HL-60 (cell line): ENCODE measurements at regions not wholly inside any gene's neighbourhood (a gene's known extent, or its start where the extent isn't known, plus 50 kb on each side); places are given as distances from the start of the nearest gene placed in this dataset.

Experiments
- DNase-seq, 2 experiments: peaks; one replicate each; pipeline ENCODE4 v3.0.0-alpha.2; 2010 to 2020; ENCODE audit warnings: low read depth in 1 of 2, low spot score in 1 of 2
- H3K27ac ChIP-seq: fragments of 250-450 bp; sonication (Bioruptor Pico); replicated peaks from 2 replicates; pipeline ENCODE4 v1.5.1; 2020; ENCODE audit warnings: mild to moderate bottlenecking, moderate library complexity
- H3K27me3 ChIP-seq: fragments of 250-450 bp; sonication (Bioruptor Pico); 2 replicates; pipeline ENCODE4 v1.5.1; 2021; ENCODE audit warnings: mild to moderate bottlenecking, moderate library complexity; ENCODE audit not compliant: insufficient read depth, poor library complexity, severe bottlenecking
- H3K4me3 ChIP-seq: replicated peaks from 2 replicates; pipeline ENCODE4 v1.5.1; 2011; ENCODE audit warnings: mild to moderate bottlenecking, control low read depth, low read length; ENCODE audit not compliant: insufficient read depth
- CTCF ChIP-seq: IDR thresholded peaks from one replicate; pipeline ENCODE4 v1.5.1; 2011; ENCODE audit warnings: low read length, control low read depth, inconsistent platforms; ENCODE audit not compliant: insufficient read depth
- GABPA ChIP-seq: IDR thresholded peaks from 2 replicates; pipeline ENCODE4 v1.6.1; 2012; ENCODE audit warnings: low read depth
- POLR2AphosphoS5 ChIP-seq: IDR thresholded peaks from 2 replicates; pipeline ENCODE4 v1.6.1; 2012; ENCODE audit warnings: low read depth
- SPI1 ChIP-seq: IDR thresholded peaks from 2 replicates; pipeline ENCODE4 v1.6.1; 2012; ENCODE audit warnings: low read depth, mild to moderate bottlenecking, borderline replicate concordance
- TF ChIP-seq, protein P1 (sequence below): IDR thresholded peaks from 2 replicates; pipeline ENCODE4 v1.6.1; 2012; ENCODE audit warnings: low read depth; ENCODE audit not compliant: insufficient replicate concordance

- no peak overlapping the region for H3K4me3 ChIP-seq
- TF ChIP-seq GABPA (no peak), CTCF (no peak), SPI1 (no peak), POLR2AphosphoS5 (no peak)
- TF ChIP-seq, protein P1, sequence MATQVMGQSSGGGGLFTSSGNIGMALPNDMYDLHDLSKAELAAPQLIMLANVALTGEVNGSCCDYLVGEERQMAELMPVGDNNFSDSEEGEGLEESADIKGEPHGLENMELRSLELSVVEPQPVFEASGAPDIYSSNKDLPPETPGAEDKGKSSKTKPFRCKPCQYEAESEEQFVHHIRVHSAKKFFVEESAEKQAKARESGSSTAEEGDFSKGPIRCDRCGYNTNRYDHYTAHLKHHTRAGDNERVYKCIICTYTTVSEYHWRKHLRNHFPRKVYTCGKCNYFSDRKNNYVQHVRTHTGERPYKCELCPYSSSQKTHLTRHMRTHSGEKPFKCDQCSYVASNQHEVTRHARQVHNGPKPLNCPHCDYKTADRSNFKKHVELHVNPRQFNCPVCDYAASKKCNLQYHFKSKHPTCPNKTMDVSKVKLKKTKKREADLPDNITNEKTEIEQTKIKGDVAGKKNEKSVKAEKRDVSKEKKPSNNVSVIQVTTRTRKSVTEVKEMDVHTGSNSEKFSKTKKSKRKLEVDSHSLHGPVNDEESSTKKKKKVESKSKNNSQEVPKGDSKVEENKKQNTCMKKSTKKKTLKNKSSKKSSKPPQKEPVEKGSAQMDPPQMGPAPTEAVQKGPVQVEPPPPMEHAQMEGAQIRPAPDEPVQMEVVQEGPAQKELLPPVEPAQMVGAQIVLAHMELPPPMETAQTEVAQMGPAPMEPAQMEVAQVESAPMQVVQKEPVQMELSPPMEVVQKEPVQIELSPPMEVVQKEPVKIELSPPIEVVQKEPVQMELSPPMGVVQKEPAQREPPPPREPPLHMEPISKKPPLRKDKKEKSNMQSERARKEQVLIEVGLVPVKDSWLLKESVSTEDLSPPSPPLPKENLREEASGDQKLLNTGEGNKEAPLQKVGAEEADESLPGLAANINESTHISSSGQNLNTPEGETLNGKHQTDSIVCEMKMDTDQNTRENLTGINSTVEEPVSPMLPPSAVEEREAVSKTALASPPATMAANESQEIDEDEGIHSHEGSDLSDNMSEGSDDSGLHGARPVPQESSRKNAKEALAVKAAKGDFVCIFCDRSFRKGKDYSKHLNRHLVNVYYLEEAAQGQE: no peak
- DNase-seq: no peak
- H3K27me3 ChIP-seq: no peaks in the 10 kb centered on the region
- no peak overlapping the region for H3K27ac ChIP-seq
These were observed 68.5 kb upstream of the LRIG3 start for GRCh38 chr12:58988643-58989344.

GRCh38 chr12:58981961-58982360 is 61.7 kb upstream of the LRIG3 start:
- Histone ChIP-seq H3K27ac (no peak overlapping the region), H3K27me3 (no peaks in the 10 kb centered on the region), H3K4me3 (no peak overlapping the region)
- no peak for TF ChIP-seq GABPA
- TF ChIP-seq, protein P1: no peak
- TF ChIP-seq POLR2AphosphoS5: no peak
- no peak for TF ChIP-seq SPI1
- no peak for TF ChIP-seq CTCF
- no peak for DNase-seq

DNA sequence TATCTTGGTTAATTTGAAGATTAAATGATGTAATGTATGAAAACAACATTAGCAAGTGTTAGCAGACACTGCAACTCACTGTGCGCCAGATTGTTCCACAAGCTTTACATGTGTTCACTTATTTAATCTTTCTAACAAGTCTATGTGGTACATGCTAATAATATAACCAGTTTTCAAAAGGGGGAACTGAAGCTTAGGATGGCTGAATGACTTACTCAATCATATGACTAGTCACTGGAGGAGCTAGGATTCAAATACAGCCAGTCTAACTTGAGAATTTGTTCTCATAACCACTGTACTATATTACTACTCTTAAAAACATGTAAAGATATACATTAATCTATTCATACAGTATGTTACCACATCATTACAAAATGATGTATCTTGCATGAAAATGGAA is 60.5 kb upstream of the LRIG3 start:
- no peak for DNase-seq
- H3K27me3 ChIP-seq: no peaks in the 10 kb centered on the region
- no peak overlapping the region for H3K27ac ChIP-seq
- no peak overlapping the region for H3K4me3 ChIP-seq
- TF ChIP-seq, protein P1: no peak
- TF ChIP-seq POLR2AphosphoS5: no peak
- TF ChIP-seq CTCF: no peak
- TF ChIP-seq SPI1: no peak
- TF ChIP-seq GABPA: no peak
